ENCODE measurements at regions not wholly inside any gene's neighbourhood (a gene's known extent, or its start where the extent isn't known, plus 50 kb on each side); places are given as distances from the start of the nearest gene placed in this dataset.

DNA sequence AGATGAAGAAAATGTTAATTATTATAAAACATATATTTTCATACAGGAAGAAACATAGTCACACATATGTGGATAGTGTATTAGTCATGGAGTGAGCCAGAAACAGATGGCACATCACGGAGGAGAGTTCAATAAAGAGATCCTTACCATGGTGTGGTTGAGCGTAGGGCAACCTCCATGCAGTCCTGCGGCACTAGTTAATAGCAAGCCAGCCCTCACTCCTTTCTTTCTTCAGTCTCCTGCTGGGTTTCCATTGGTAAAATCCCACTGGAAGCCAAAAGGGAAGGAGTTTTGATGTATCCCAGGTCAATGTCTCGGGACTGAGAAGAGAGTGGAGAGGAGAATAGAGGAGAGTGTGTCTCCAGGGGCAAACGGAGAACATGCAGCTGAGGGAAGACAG lies 328.1 kb downstream of the NR4A2 start:
- DNase-seq, result no peak

DNA sequence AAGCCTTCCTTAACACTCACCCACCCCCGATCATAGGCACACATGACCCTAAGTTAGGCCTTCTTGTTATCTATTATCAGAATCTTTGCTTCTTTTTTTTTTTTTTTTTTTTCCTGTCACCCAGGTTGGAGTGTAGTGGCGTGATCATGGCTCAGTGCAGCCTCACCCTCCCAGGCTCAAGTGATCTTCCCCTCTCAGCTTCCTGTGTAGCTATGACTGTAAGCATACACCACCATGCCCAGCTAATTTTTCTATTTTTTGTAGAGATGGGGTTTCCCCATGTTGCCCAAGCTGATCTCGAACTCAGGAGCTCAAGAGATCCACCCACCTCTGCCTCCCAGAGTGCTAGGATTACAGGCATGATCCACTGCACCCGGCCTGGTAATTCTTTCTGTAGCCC lies 328.7 kb downstream of the NR4A2 start:
- no peak for DNase-seq

DNA sequence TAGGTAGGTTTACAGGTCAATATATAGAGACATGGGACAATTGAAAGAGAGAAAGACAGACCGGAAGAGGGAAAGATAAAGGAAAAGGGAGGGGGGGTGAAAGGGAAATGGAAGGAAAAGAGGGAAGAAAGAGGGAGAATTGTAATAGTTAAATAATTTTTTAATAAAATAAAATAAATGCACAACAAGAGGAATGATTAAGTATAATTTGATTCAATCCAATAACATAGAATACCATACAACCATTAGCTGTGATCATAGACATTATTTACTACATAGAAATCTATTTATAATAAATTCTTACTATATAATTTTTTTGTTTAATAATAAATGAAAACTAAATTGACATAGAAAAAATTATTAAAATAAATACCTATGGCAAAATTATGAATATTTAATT lies 330.7 kb downstream of the NR4A2 start:
- DNase-seq, result no peak

DNA sequence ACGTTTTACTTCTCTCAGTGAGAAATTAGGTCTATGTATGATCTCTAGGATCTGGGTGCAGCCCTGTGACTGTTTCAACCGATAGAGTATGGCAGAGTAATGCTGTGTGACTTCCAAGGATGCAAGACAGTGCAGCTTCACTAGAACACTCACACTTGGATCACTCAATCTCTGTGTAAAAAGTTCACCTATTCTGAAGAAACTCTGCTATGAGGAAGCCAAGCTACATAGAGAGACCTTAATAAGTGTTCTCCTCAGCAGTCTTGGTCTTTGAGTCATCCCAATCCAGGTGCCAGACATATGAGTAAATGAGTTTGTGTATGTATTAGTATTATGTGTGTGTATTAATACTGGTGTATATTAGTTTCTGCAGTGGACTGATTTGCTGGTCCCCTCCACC lies 335.0 kb downstream of the NR4A2 start:
- no peak for DNase-seq

DNA sequence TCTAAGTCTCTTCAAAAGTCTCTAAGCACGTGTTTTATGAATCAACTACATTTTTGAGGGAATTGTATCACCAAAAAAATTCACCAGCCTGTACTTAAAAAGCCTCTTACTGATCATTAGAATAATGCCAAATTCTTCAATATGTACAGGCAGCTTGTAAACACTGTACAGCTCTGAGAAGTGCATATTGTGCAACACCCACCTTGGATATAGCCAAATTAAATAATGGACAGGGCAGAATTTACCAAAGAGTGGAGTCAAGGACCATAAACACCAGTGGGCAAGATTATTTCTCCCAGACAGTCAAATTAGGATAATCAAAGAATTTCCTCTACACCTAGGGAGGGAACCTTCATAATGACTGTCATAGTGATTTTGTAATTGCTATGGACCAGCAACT lies 338.2 kb downstream of the NR4A2 start:
- DNase-seq, result no peak

DNA sequence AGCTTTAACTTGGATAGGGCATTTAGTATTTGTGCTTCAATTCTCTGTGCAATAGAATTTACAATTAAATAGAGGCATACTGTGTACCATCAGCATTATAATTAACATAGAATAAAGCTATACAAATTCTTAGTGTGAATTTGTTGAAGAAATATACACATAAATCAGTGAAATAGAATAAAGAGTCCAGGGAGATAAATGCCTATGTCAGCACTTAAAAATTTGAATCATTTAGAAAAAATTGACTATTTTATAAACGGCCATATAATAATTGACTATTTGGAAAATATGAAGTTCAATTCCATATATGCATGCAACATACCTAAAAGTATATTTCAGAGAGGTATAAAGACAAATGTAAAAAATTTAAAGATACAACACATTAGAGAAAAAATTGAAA lies 348.7 kb downstream of the NR4A2 start:
- DNase-seq, result no peak

DNA sequence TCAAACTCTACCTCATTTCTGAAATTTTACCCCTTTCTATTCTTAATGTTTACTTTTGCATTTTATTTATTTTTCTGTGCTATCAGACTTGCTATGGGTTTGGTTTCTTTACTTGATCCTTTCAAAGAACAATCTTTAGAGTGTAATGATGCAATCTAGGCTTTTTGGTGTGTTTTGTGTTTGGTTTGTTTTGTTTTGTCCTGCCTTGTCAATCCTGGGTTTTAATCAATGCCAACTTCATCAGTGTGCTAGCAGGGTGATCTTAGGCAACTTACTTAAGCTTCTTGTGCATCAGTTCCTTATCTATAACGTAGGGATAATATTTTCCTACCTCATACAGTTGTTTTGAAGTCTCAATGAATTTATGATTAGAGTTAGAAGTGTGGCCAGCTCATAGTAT lies 350.4 kb downstream of the NR4A2 start:
- DNase-seq, result no peak

DNA sequence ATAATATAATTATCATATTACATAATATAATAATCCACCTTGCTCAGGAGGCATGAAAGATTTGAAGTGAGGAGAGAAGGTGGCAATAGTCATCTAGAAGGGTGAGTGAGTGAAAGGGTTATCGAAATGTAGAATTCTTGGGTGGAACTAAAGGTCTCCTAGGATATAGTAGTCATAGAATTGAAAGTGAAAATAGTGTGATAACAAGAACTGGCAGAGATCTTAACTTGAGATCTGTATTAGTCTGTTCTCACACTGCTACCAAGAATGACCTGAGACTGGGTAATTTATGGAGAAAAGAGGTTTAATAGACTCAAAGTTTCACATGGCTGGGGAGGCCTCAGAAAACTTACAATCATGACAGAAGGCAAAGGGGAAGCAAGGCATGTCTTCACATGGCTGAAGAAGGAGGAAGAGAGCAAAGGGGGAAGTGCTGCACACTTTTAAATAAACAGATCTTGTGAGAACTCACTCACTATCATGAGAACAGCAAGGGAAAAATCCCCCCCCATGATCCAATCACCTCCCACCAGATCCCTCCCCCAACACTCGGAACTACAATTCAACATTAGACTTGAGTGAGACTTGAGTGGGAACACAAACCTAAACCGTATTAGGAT lies 351.5 kb downstream of the NR4A2 start:
- DNase-seq, result no peak

DNA sequence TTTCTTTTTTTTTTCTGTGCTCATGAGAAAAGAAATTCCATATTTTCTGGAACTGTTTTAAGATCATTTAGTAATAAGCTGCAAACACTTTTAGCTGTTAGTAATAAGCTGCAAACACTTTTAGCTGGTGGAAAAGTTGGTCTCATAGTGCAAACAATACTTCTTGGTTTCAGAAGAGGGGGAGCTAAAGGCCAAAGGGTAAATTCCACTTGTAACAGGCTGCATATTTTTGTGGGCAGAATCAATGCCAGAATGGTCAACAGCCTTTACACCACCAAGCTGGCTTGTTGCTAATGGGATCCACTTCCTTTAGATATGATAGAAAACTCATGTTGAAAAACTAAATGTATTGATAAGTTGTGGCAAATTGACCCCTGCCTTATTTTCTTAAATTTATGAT lies 356.8 kb downstream of the NR4A2 start:
- no peak for DNase-seq

DNA sequence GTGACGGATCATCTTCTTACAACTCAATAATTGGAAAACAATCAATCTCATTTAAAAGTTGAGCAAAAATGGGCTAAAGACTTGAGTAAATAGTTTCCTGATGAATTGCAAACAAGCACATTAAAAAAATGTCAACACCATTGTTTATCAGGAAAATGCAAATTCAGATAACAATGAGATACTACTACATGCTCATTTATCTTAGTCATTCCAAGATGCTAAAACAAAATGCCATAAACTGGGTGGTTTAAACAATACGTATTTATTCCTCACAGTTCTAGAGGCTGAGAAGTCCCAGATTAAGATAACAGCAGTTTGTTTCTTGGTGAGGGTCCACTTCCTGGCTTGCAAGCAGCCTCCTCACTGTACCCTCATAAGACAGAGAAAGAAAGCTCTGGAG lies 359.6 kb downstream of the NR4A2 start:
- no peak for DNase-seq

DNA sequence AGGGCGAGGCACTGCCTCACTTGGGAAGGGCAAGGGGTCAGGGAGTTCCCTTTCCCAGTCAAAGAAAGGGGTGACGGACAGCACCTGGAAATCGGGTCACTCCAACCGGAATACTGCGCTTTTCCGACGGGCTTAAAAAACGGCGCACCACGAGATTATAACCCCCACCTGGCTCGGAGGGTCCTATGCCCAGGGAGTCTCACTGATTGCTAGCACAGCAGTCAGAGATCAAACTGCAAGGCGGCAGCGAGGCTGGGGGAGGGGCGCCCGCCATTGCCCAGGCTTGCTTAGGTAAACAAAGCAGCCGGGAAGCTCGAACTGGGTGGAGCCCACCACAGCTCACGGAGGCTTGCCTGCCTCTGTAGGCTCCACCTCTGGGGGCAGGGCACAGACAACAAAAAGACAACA lies 366.5 kb downstream of the NR4A2 start:
- peak; percentile 30 for DNase-seq

DNA sequence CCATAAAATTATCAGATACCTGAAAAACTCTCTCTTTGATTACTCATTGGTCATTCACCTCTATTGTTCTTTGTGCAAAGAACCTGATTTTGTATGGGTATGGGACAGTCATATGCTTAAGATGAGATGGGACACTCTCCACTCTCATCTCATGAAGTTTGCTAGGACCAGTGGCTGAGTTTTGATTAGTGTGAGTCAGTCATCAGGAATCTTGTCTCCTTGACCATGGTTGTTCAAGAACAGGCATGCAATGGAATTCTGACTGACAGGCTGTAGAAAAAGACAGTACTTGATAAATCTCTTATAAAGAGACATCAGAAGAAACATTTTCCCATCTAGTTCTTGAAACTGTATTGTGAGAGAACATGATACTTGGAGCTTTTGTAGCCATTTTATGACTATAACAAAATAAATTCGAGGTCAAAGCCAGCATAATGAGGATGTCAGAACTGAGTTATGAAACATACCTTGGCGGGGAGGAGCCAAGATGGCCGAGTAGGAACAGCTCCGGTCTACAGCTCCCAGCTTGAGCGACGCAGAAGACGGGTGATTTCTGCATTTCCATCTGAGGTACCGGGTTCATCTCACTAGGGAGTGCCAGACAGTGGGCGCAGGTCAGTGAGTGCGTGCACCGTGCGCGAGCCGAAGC lies 367.0 kb downstream of the NR4A2 start:
- DNase-seq, result no peak

DNA sequence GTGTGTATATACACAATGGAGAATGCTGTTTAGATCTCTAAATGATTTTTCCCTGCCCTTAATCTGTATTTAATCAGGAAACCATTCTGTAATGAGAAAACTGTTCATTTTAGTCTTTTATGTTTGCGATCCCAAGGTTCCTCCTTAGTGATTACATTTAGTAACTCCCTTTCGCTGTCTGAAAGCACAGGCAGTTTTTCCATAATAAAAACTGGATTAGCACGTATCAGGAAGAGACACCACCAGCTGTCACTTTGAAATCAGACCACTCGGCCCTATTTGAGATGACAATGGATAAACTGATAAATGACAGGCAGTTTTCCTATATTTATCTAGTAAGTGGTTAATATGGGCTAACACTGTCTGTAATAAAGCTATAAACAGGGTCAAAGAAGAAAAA lies 370.9 kb downstream of the NR4A2 start:
- DNase-seq, result no peak

DNA sequence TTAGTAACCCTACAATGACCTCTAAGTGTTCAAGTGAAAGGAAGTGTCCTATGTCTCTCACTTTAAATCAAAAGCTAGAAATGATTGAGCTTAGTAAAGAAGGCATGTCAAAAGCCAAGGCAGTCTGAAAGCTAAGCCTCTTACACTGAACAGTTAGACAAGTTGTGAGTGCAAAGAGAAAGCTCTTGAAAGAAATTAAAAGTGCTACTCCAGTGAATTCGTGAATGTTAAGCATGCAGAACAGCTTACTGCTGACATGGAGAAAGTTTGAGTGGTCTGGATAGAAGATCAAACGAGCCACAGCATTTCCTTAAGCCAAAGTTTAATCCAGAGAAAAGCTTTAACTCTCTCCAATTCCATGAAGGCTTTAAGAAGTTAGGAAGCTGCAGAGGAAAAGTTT lies 373.7 kb downstream of the NR4A2 start:
- no peak for DNase-seq

DNA sequence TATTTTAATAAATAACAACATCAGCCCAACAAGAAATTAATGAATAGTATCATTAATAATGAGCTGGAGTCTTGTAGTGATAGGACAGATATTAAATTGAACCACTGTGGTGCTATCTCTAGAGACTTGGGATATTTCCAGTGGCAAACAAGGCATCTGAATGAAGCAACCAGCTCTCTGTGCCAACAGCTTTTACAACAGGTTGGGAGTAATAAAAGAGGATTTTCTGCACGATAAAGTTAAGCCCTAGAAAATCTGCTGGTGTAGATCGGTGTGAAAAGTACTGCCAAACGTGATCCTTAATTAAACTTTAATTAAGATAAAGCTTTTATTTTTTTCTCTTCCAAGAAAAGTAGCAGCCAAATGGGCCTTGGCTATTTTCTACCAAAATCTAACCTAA lies 385.5 kb downstream of the NR4A2 start:
- no peak for DNase-seq

DNA sequence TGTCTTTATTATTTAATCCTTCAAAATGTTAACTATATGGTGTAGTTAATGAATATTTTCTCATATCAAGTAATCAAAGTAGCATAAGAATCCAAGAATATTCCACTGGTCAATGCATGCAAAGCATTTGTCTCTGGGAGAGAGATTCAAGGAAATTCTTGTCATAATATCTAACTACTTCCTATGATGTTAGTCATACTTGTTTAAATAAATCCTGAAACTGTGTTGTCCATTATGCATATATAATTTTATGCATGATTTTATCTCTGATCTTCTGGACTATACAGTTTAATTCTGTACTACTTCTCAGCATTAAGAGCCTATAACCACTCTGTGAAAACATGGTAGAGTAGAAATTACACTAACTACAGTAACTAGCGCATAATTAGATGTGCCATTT lies 388.3 kb downstream of the NR4A2 start:
- no peak for DNase-seq

DNA sequence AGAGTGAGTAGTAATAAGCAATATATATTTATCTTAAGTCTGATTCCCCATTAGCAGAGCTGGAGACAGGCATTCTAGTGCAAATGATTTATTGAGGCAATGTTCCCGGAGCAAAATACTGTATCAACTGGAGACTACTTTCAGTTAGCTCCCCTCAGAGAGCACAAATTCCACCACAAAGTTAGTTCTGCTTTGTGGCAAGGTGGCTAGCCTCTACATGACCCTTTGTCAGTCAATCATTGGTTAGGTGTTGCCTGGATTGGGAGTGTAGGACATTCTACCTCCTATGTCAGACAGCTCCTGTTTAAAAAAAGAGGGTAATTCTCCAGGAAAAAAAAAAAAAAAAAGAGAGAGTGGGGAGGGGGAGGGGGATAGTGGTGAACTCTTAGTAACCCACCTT lies 402.2 kb downstream of the NR4A2 start:
- DNase-seq, result no peak

DNA sequence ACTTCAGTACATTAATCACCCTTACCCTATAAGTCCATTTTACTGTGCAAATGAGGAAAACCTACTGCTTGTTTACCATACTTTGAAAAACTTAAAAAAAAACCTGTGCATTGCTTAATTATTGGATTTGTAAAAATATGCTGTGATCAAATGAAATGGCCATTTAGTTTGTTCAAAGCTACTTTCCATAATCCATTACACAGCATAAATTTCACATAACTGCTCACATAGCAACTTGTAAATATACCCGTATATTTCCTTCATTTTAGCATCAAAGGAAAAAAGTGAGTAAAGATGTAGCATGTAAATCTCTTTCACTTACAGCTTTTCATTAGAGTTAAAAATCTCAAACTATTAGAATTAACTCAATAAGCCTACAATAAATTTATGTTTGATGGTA lies 415.1 kb downstream of the NR4A2 start:
- no peak for DNase-seq

DNA sequence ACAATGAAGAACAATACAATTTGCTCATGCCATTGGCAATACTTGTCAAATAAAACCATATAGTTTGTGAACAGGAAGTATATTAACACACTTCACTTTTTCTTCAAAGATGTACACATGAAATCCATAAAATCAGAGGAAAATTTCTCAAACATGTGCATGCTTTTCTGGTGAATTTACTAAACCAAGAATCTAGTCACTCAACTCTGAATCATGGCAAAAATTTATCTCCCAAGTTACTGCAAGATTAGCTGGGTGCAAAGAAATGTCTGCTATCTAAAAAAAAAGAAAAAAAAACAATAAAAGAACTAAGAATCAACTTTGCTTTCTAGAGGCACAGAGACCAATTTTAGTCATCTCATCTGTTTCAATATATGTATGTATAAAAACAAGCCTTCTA lies 419.2 kb downstream of the NR4A2 start:
- no peak for DNase-seq

DNA sequence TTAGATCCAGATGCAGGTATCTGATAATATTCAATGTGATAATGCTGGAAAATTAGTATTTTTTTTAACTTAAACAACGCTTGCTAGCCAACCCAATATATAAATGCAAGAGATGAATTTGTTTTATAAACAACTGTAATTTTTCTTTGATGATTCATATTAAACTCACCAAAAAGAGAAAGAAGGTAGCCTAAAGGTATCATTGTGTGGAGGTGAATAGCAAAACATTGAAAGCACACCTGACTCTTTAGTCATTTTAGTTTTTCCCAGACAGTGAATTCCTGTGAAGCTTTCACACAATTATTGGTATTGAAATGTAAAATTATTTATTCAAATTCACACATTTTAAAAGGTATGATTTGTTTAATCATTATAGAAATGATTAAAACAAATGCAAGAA lies 424.0 kb downstream of the NR4A2 start:
- DNase-seq, result no peak

DNA sequence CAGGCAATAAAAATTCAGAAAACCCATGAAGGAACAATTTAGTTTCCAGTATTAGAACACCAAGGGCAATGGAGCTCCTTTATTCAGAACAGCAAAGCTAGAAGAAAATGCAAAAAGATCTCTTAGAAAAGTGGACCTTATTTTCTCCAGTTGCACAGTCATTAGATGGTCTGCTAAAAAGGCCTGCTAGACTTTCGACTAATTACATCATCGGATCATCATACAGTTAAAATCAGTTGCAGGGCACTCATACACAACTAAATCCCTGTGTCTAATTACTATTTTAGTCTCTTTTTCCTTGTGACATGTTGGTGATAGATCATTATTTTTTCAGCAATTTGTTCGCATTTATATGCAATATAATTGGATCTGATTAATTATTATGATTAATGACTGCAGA lies 425.3 kb downstream of the NR4A2 start:
- DNase-seq, result no peak

DNA sequence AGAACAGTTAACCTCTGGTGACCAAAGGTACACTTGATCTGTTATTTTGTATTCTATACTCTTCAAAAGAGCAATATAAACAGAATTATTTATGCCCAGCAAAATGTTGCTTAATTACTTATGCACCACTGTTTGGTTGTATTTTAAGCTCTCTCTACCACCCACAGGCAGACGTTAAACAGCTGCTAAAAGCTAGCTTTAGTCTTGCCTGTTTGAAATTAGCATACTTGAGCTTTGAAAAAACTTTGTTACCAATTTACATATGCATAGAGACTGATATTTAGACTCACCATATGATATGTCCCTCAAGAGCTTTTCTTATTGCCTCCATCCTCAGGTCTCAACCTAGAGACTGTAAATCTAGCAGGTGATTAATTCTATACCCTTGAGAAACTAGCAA lies 426.9 kb downstream of the NR4A2 start:
- DNase-seq, result no peak

DNA sequence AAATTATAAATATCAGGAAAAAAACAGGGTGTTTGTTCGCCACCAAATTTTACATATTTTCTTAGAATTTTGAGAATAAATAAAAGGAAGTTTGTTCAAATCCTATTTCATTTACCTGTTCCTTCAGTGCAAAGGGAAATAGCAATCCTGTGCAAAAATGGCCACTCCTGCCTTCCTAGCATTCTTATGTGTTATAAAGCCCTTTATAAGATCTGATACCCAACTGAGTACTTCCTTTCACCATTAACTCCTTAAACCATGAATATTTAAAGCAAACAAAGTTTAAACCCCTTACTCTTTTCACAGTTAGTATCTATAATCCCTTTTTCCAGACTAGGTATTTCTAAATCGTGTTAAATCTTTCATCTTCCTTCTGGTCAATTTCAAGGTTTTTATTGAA lies 427.8 kb downstream of the NR4A2 start:
- no peak for DNase-seq

DNA sequence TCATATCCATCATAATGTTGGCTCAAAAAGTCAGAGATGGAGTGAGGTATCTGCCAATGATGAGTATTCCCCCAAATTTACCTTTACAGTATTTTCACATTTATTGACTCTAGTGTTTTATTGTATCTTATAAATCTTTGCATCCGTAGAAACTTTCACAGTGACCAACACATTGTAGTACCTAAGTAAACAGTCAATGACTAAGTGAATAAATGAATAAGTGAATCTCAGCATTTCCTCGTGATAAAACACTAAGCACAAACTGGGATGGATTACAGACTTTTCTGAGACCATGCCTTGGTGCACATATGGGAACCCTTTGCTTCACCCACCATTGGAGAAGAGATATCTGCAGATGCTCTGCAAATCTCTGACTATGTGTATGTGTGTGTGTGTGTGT lies 429.9 kb downstream of the NR4A2 start:
- no peak for DNase-seq

DNA sequence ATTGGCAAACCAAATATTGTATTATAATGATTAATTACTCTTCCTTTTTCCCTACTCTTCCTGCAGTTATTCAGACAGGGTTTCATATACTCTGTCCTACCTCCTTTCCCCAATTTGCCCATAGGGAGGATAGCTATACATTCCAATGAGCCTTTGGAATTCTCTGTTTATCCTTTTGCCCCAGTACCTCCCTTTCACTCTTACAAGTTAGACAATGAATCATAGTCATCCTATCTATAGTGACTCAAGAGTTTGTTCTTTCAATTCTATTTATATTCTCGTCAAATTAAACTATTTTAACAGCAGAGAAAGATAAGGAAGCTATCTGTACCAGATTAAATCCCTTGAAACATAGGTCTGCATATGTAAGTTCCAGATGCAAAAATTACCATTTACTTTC lies 437.5 kb downstream of the NR4A2 start:
- no peak for DNase-seq

Measured in NCI-H1105 treated with DMSO at 0.1 percent for 48 hours (cell line).